CD4-positive, alpha-beta T cell treated with Interleukin-1 beta for 1 hour (primary cell): ENCODE measurements at regions not wholly inside any gene's neighbourhood (a gene's known extent, or its start where the extent isn't known, plus 50 kb on each side); places are given as distances from the start of the nearest gene placed in this dataset.
"Not testable (repeated sequence)": the region's sequence is repeated elsewhere in the genome, so short reads cannot be mapped to it uniquely, and the experiment has no call there.

Source experiments
- DNase-seq, 2 donors: peaks; one replicate each; pipeline ENCODE4 v3.0.0-alpha.2; 2020 to 2022

DNA sequence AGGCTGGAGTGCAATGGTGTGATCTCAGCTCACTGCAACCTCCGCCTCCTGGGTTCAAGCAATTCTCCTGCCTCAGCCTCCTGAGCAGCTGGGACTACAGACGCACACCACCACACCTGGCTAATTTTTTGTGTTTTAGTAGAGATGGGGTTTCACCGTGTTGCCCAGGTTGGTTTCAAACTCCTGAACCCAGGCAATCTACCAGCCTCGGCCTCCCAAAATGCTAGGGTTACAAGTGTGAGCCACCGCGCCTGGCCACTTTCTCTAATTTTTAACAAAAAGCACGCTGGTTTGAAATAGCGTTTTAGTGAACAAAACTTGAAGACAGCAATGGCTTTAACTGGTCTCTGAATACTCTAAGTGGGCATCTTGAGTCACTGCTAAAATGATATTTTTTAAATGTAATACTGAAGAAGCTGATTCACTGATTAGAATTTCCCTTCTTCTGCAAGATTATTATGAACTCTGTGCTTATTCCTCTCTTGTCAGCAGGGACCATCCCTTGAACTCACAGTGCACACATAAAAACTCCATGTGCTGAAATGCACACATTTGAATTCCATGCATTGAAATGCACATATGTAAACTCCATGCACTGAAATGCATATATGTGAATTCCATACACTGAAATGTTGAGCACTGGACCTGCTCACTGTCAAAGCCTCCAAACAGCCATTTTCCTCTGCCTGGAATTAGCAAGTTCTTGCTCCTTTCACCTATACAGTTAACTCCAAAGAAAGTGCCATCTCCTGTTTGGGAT is 1411.5 kb upstream of the ACVR2A start:
- DNase-seq = no peak

DNA sequence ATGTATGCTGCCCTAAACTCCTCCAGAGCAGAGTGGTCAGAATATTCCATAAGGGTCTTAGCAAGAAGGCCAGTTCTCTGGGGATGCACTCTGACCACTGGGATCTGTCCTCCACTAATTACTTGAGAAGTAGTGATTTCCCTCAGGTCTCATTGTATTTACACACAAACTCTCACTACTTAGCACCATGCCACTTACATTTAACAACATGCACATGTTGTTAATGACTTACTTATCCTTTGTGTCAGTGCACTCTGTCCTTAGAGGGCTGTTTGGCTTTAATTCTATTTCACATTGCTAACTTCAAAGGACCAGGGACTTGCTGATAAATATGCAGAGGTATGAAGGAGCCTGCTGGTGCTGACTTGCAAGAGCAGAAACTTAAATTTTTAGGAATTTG is 1415.5 kb upstream of the ACVR2A start:
- DNase-seq = no peak

DNA sequence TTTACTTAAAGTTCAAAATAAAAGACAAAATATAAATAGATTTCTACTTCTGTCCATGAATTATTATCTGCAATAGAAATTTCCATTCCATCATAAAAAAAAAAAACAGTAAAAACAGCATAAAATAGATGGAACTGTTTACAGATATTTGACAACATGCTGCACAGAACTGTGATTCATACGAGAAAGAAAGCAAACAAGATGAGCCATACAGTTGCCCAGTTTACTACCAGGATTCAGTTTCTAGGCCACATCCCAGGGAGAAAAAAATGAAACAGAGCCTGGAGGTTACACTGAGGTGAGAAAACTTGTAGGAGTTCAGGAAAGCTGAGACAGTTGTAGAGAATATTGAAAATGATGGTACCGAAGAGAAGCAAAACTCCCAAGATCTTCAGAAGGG is 1426.9 kb upstream of the ACVR2A start:
- no peak for DNase-seq

DNA sequence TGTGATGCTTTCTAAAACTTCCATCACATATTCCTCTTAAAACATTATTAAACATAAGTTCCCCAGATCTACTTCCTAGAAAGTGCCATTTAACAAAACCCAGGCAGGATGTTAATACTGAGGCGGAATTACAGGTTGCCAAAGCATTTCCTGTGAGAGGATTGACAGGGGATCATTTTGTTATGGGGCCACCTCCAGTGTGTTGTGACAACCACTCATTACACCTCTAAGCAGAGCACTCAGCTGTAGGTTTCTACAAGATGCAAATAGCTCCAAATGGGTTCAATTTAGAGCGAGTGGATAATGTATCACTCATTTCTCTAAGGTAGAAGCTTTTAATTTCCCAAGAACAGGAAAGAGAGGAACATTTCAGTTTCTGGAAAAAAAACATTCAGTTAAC is 1429.5 kb upstream of the ACVR2A start:
- DNase-seq = no peak

DNA sequence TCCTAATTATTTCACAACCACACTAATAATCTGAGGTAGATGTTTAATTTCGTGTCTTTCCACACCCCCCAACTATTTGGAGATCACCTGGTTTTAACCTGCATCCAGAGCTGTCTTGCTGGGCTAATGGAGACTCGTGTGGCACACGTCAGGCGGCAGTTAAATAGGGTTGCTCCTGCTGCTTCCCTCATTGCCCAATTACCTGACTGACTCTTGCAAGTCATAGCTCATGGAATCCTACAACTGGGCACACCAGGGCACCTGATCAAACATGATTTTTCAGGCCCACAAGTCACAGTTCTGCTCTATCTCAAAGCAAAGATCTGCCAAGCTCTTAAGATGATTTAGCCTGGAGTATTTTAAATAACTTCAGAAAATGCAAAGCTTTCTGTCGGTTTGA is 1430.4 kb upstream of the ACVR2A start:
- DNase-seq = no peak

DNA sequence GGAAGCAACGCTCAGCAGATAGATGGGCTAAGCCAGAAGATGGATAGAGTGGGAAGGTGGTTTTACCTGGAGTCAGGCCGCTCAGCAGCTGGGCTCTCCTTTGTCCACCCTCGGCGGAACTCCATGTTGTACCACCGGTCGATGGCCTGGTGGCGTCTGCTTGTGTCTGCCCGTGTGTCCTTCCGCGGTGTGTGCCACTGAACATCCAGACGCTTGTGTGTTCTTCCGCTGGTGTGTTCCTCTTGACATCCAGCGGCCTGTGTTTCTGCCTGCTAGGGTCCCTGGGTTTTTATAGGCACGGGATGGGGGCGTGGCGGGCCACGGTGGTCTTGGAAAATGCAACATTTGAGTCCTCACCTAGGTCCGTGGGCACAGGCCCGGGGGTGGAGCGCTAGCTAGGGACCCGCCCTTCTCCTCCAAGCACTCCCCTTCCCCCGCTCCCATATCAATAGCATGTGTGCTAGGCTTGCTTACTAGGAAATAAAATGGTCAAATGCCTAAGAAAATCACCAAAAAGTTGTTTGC is 1431.7 kb upstream of the ACVR2A start:
- no peak for DNase-seq

DNA sequence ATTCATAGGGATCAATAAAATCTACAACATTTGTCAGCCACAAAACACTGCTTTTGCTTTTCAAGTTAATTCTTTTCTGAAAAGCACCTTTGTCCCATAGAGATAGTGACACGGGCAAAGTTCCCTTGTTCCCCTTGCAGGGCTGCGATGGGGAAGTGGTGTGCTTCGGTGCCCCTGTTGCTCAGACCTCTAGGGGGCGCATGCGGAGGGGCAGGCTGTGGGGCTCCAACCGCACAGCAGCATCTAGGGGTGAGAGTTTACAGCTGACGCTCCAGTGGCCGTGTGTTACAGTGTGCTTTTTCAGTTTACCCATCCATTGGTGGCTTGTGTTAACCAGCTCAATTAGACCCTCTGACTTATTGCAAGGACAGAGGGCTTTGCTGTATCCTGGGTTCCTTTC is 1432.2 kb upstream of the ACVR2A start:
- DNase-seq = no peak

DNA sequence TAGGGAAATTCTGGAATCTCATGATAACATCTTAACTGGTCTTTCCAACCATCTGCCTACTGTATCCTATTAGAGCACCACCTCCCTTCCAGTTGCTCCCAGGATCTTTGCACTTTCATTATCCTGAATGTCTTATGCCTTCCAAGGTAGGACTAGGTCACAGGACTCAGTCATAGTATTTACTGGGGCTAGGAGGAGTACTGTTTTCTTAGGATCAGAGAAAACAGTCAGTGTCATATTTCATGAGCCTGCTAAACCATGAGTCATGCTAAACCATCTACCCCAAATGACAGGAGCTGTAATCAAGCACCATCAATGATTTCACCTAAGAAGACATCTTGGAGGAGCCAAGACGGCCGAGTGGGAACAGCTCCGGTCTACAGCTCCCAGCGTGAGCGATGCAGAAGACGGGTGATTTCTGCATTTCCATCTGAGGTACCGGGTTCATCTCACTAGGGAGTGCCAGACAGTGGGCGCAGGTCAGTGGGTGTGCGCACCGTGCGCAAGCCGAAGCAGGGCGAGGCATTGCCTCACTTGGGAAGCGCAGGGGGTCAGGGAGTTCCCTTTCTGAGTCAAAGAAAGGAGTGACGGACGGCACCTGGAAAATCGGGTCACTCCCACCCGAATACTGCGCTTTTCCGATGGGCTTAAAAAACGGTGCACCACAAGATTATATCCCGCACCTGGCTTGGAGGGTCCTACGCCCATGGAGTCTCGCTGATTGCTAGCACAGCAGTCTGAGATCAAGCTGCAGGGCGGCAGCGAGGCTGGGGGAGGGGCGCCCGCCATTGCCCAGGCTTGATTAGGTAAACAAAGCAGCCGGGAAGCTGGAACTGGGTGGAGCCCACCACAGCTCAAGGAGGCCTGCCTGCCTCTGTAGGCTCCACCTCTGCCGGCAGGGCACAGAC is 1439.2 kb upstream of the ACVR2A start:
- DNase-seq = not testable (repeated sequence)

DNA sequence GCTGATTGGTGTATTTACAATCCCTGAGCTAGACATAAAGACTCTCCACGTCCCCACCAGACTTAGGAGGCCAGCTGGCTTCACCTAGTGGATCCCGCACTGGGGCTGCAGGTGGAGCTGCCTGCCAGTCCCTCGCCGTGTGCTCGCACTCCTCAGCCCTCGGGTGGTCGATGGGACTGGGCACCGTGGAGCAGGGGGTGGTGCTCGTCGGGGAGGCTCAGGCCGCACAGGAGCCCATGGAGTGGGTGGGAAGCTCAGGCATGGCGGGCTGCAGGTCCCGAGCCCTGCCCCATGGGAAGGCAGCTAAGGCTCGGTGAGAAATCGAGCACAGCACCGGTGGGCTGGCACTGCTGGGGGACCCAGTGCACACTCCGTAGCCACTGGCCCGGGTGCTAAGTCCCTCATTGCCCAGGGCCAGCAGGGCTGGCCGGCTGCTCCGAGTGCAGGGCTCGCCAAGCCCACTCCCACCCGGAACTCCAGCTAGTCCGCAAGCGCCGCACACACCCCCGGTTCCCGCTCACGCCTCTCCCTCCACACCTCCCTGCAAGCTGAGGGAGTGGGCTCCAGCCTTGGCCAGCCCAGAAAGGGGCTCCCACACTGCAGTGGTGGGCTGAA is 1441.2 kb upstream of the ACVR2A start:
- DNase-seq = not testable (repeated sequence)

DNA sequence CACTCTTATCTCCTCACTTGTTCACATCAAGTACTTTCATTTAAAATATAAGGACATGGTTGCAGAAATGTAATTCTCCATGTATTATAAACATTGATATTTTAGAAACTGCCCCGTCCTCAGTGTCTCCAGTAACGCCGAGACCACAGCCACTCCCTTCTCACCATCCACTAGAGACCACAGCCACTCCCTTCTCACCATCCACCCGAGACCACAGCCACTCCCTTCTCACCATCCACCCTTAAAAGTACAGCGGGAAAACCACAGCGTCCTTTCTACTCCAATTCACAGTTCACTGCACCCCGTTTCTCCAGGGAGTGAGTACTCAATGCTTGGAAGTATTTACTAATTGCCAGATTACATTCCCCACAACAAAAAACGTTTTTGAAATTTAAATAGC is 1452.2 kb upstream of the ACVR2A start:
- no peak for DNase-seq

DNA sequence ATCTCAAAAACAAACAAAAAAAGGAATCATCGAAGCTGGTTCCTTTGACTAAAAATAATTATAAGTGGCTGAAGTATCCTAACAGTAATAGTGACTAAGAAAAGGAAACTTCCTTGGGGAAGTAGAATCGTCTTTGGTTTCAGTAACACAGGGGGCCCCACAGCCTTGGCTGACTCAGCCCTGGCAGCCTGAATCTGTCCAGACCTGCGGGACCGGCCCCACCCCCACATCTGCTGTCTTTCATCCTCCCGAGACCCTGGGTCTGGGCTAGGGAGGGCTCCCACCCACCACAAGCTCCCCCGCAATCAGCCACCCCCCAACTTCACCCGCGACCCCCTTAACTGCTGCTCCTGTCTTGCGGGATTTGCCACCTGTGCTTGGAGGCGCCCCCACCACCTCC is 1452.6 kb upstream of the ACVR2A start:
- DNase-seq = no peak

DNA sequence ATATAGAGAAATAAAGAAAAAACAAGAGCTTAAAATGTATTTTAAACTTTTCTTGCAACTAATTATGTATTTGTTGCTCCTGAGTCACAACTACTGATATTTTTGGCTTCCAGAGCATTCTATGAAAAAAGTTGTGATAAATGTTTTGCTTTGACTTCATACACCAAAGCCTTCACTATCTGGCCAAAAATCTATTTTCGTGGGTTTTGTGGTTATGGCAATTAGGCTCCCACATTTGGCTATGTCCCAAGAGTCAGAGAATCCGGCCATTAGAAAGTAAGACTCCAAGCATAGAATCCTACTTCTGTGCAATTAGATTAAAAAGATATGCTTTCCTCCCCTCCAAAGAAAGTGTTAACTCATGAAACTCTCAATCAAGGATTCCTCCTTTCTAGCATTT is 1456.1 kb upstream of the ACVR2A start:
- DNase-seq = no peak

DNA sequence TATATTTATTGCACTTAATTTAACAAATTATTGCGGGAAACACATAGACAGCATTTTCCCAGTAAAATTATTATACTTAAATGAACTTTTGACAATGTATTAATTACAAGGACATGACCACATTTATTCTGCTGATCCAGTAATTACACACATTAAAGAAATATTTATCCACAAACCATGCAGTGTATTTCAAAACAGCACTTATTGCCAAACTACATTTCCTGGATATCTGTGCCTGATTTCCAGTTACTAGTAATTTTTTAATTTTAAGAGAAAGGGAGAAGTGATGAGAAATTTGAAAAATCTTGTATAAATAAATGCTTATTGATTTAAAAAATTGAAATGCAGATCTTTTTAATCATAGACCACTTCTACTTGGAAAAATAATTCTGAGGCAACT is 1458.7 kb upstream of the ACVR2A start:
- no peak for DNase-seq

DNA sequence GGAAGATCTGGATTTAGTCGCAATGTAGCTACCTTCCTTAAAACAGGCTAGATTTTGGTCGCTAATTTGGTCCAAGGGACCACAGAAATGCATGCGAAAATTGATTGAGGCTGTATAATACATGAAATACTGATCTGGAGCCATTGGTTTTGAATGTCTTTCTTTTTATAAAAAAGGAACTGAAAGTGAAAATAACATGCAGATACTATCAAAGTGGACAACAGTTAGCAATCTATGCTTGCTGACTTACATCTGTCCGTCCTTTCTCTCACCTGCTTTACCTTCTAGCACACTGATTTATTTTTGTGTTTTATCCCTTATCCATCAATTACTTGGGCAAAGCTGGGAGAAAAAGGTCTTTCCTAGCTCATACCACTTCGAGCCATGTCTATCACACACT is 1459.8 kb upstream of the ACVR2A start:
- DNase-seq = no peak

DNA sequence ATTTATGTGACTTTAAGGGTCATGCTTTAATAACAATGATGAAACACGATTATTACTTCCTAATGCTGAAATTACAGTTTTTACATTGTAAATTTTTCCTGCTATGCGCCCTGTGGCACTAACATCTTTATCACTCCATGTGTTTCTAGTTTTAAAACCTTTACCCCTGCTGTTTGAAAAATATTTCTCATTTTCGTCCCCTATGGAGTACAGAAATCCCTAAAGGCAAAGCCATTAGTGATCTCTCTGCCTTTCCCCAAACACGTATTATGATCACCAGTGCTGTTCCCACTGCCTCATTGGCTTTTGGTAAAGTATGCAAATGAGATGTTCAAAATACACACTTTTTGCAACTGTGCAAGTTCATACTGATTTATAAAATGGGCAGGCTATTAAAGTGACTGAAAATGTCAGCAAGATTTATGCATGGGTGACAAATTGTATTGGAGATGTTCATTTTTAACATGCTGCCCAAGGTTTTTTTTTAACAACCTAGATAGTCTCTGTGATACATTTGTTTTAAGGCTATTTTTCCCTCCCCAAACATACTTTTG is 1468.2 kb upstream of the ACVR2A start:
- no peak for DNase-seq

DNA sequence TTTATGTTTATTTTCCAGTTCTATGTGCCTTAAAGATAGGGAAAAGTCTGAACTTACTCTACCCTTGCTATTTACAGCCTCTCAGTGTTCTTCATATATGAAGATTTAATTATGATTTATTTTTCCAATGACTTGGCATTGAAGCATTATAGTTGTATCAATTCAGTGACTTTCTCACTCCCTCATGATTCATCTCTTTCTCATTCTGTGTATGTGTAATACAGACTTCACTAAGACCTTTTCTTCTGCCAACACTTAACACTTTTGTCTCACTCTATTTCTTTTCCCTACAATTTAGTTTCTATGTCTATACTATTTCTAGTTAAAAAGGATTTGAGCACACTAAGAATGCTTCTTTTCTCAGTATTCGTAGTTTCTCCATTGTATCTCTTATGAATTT is 1470.3 kb upstream of the ACVR2A start:
- no peak for DNase-seq

DNA sequence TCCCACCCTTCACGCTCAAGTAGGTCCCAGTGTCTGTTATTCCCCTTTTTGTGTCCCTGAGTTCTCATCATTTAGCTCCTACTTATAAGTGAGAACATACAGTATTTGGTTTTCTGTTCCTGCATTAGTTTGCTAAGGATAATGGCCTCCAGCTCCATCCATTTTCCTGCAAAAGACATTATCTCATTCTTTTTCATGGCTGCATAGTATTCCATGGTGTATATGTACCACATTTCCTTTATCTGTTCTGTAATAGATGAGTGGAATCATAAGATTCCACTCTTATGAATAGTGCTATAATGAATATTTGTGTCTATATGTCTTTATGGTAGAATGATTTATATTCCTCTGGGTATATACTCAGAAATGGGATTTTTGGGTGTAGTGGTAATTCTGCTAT is 1473.5 kb upstream of the ACVR2A start:
- DNase-seq = not testable (repeated sequence)

DNA sequence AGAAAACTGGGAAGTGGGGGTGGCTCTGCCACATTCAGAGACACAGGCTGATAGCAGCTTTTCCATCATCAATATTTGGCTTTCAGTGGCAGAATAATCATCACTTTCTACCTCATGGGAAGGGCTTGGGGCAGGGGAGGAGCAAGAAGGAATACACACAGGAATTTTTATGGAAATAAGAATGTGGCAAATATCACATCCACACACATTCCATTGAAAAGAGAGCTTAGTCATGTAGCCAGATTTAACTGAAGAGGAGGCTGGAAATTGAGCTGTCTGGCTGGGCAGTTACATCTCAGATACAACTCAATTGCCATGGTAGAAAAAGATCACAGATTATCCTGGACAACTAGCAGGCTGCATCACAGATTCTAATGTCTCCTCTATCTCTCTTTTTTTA is 1474.0 kb upstream of the ACVR2A start:
- no peak for DNase-seq

DNA sequence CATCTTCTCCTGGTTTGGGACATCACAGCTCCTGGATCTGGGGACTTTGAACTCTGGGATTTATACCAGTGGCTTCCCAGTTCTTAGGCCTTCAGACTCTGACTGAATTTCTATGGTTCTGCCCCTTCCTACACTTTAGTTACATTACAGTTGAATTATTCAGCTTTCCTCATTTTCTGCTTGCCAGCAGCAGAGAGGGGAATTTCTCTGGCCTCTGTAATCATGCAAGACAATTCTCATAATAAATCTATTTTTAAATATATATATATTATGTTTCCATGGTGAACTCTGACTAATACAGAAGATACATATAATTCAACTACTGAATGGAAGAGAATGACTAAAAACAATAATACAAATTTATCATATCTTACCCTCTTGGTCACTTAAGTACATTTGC is 1478.6 kb upstream of the ACVR2A start:
- DNase-seq = no peak

DNA sequence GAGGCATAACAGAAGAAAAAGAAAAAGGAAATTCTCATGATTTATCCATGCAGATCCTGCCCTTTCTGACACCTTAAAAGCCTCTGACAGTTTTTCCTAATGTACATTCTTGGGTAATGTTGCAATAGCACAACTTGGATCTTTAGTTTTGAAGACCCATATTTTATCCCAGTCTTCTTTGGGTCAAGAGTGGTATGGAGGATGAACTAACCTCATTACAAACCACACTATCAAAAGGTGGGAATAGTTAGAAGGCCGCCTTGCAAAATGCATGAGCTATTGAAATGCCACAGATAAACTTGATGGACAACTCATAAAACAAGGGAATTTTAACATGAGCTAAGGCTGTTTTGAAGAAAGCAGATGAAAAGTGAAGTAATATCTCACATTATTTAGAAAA is 1479.8 kb upstream of the ACVR2A start:
- DNase-seq = no peak

DNA sequence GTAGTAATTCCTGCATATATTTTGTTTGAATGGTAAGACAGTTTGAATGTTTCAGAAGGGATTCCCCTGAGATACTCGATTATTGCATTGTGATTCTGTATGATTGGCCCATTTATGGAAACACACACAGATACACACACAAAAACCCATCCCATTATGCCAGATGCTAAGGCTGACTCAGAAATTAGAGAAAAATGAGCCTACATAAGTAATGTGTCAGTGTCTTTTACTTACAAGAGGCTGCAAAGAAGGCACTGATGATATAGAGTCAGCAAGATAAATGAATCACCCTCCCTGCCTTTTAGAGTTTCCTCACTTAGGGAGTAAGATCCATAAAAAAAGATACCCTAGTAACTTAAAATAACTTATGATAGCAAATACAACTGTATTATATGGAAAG is 1481.1 kb upstream of the ACVR2A start:
- DNase-seq = no peak

DNA sequence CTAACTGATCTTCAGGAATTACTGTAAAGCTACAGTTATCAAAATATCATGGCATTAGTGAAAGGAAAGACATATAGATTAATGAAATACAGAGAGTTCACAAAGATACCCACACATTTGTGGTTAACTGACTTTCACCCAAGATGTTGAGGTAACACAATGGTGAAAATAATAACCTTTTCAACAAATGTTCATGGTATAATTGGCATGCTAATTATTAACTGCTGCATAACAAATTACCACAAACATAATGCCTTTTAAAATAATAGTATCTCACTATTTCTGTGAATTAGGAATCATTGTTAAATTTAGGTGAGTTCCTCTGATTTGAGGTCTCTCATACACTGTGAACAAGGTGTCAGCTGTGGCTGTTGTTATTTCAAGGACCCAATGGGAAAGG is 1493.1 kb upstream of the ACVR2A start:
- no peak for DNase-seq

DNA sequence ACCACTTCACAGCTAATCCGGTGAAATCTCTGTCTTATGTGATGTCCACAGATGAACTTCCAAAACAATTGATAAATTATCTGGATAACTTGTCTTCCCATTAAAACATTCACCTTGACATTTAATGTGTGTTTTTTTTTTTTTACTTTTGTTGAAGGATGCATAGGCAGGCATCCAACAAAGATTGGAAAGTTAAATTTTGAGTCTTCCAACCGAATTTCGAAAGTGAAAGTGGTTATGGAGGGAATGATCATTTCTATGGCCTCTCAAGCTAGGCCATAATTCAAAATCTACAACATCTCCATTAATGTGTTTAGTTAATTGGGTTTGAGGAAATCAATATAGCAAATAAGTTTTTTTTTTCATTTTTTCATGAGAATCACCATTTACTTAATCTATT is 1495.5 kb upstream of the ACVR2A start:
- DNase-seq = no peak
